NCI-H2196 treated with DMSO at 0.1 percent for 48 hours (cell line): ENCODE measurements at regions not wholly inside any gene's neighbourhood (a gene's known extent, or its start where the extent isn't known, plus 50 kb on each side); places are given as distances from the start of the nearest gene placed in this dataset.

Experiments
- DNase-seq: peaks from one replicate; lab custom pipeline; 2025; ENCODE audit not compliant: unreplicated experiment; lab: John Stamatoyannopoulos, UW

GRCh38 chr22:48275412-48275811 is 1513.0 kb downstream of the TBC1D22A start:
- no peak for DNase-seq

DNA sequence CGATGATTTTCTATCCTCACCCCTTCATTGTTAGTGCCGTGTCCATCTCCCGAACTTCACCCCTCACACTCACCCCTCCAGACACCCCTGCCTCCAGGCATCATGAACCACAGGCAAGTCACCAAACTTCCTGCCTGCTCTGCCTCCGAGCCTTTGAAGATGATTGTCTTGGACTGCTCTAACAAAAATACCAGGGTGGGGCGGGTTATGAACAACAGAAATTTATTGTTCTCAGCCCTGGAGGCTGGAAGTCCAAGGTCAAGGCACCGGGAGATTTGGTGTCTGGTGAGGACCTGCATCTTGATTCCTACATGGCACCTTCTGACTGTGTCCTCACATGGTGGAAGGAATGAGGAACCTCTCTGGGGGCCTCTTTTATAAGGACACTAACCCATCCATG is 1508.3 kb downstream of the TBC1D22A start:
- DNase-seq: no peak

DNA sequence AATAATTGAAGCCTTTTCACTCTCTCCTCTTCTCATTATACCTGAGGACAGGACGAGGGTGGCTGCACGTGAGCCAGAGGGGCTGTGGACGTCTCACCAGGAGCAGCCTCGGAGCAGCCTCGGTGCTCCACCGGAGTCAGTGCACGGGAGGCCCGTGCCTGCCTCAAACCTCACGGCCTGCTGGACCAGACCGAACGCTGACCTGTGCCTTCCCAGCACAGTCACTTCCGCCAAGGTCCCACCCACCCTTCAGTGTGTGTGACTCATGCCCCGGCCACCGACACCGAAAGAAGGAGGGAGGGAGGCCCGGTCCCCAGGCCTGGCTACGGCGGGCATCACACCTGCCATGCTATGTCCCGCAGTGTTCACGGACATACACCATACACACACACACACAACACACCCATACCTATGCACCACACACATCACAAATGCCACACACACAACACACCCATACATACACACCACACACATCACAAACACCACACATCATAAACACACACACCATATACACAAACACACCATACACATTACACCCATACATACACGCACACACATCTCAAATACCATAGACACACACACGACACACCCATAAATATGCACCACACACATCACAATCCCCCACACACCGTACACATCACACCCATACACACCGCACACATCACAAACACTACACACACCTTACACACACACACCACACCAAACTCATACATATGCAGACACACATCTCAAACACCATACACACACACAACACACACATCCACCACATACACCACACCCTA is 1506.5 kb downstream of the TBC1D22A start:
- no peak for DNase-seq

DNA sequence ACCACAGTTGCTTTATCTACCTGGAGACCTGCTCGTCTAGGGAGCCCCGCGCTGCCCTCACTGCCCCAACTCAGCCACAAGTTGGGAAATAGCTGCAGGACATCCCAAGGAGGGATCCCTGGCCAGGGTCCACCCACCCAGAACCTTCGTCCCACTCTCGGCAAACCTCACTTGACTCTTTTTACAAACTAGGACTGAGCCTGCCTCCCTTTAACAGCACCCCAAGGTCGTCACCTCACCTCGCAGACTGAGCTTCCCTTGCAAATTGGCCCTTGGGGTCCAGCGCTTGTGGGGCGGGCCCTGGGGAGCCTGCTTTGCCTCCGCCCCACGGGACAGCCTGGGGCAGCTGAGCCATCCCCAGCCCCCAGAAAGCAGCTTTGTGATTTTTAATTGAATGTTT is 1505.8 kb downstream of the TBC1D22A start:
- no peak for DNase-seq

DNA sequence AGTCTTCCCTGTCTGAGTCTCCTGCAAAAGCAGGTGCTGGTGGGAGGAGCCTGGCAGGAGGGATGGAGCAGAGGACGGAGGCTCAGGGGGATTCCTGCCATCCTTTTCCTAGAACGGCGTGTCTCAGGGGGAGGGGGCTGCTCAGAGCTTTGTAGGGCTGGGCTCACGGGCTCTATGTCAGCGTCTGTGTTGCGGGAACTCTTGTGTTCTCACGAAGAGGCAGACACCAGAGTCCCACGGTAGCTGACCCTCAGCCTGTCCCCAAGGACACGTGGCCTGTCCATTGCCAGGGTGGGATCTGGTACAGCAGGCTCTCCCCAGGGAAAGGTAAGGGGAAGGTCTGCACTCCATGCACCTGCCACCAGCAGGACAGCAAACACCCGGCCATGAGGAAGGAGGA is 1505.2 kb downstream of the TBC1D22A start:
- no peak for DNase-seq

DNA sequence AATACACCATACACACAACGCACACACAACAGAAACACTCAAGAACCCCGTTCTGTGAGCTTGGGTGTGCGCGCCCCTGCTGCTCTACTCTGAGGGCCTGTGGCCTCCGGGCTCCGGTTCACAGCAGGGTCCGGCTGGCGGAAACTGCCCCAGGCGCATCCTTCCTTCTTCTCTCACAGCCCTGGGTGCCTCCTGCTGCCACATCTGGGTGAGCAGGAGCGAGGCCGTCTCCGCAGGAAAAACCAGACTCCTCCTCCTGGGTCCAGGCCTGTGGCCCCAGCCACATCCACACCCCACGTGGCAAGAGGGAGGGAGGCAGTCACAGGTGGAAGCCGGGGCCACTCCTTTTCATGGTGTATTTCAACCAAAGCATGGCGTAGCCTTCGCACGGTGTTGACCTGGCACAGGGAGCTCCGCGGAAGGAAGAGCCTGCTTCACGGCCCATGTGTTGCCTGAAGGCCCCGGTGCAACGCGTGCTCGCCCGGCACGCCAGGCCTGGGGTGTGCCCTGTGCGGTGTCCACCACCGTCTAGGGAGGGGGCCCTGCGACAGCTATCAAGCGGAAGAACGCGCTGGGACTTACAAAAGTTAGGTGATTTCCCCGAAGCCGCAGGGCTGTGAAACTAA is 1502.7 kb downstream of the TBC1D22A start:
- no peak for DNase-seq

DNA sequence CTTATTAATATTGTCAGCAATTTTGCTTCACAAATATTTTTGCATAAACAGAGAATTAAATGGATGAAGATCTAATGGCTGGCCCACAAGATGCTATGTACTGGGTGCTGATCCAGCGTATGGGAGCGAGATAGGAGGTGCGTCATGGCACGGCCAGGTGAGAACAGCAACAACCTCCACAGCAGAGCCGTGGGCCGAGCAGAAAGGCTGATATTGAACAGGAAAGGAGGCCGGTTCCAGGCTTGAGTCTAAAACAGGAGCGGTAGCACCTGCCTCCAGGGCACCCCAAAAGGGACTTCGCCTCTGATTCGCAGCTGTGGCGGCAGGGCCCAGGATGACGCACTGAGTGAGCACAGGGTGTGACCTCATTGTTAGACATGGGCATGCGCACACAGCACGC is 1502.1 kb downstream of the TBC1D22A start:
- DNase-seq: no peak

DNA sequence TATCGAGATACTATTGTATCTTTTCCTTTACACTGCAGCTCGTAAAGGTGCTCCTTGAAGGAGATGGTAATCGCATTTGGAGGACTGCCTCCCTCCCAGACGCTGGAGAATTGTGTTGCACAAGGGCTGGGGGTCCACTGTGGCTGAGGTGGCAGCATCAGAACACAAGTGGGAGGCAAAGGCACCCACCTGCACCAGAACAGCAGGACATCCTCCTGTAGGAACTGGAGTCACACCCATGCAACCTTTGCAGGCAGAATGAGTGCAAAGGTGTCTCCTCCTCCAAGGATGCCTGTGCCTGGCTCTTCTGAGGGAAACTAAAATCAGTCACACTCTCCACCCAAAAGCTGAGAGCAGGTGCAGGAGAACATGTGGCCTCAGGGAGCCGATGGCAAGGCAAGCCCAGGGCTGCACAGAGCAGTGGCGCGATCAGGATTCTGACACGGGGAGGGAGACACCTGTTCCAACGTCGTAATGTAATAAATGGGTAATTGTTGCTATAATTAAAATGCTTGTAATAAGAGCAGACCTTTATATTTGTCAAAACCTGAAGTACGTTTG is 1501.4 kb downstream of the TBC1D22A start:
- DNase-seq: no peak

DNA sequence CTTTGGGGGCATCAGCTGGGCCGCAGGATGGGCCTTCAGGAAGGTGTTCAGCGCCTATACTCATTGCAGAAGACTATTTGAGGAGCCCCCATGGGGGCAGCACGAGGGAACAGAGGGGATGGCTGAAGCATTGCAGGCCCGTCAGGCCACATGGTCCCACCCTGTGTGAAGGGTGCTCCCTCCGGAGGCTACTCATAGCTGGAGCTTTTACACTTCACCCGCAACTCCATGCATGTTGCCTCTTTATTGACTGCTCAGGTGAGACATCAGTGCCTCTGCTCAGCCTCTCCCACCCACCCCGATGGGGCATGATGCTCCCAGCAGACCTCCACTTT is 1500.9 kb downstream of the TBC1D22A start:
- no peak for DNase-seq

GRCh38 chr22:48262596-48263430 is 1500.4 kb downstream of the TBC1D22A start:
- no peak for DNase-seq

DNA sequence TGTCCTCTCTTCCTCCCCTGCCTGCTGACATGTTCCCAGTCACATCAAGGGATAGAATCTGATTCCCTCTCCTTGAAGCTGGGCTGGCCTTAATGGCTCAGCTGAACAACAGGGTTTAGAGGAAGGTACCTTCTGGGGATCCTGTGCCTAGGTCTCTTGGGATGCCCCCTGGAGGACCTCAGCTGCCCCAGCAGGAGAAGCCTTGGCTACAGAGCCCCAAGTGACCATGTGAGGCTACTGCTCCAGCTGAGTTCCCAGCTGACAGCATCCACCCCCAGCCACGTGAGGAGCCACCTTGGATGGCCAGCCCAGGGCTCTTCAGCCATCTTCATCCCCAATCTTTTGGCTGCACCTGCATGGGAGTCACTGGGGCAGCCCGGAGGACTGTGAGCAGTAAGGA is 1499.3 kb downstream of the TBC1D22A start:
- no peak for DNase-seq

DNA sequence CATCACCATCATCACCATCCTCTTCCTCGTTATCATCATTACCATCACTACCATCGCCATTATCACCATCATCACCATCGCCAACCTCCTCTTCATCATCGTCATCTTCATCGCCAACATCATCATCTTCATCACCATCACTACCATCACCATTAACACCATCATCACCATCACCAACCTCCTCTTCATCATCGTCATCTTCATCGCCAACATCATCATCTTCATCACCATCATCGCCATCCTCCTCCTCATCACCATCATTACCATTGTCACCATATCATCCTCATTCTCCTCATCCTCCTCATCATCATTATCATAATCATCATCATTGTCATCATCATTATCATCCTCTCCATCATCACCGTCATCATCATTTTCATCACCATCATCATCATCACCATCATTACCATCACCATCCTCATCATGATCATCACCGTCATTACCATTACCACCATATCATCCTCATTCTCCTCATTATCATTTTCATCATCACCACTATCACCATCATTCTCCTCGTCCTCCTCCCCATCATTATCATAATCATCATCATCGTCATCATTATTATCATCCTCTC is 1498.7 kb downstream of the TBC1D22A start:
- no peak for DNase-seq

DNA sequence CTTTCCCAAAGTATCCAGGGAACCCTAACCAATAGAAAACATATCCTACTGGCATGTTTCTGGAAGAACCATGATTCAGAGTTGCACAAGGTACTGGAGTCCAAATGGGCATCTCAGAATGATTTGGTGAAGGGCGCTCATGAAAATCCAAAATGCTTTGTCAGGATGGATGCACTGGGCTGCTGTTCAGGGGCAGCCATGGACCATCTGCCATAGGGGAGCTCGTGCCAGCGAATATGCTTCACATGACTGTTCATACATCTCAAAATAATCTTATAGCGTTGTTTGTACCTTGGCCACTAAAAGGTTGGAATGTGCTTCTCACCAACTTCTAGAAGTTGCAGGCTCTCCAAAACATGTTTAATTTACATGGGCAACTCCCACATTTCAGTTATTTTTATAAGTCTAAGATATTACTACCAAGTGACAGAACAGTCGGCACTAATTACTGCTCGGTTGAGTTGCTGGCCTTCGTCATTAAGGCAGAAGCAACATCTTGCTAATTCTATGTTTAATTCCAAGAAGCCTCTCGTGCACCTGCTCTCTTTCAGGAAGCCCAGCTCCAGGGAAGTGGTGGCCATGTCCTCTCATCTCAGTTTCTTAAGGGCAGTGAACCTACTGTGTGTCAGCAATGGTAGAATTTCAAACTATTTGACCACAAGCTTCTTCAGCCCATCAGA is 1497.7 kb downstream of the TBC1D22A start:
- DNase-seq: no peak

DNA sequence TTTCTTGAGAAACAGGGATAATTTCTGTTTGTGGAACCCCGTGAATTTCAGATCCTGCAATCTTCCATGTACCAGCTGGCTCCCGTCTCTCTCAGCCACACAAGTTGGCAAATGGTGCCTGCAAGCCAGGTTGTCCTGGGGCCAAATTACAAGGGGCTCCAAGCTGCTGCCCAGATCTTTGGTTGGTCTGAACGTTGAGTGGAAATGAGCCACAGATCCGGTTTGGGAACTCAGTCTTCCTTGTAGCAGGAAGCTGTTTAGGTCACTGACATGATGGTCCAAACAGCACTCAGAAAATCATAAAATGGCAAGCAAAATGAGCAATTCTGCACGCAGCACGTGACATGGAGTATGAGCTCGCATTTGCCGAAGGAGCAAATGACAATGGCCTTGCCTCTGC is 1496.4 kb downstream of the TBC1D22A start:
- no peak for DNase-seq

GRCh38 chr22:48258064-48258701 is 1495.7 kb downstream of the TBC1D22A start:
- no peak for DNase-seq

DNA sequence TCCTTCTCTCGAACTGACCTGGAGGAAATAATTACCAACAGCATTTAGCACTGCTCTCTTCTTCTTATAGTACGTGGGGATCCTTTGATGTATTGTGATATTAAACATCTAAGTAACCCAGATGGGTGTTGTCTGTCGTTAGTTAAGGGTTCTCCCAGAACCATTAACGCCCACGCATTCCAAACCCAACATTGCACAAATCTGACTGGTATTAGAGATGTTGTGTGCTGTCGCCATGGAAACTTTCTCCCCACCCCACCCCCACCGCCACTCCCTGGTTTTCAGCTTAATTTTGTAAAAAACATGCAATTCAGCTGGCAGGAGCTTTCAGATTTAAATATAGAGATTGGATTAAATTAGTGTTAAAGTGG is 1495.2 kb downstream of the TBC1D22A start:
- DNase-seq: no peak

- no peak for DNase-seq
These were observed 1494.6 kb downstream of the TBC1D22A start for GRCh38 chr22:48256776-48257684.

- DNase-seq: no peak
These were observed 1493.7 kb downstream of the TBC1D22A start for GRCh38 chr22:48256041-48256739.
